ENCODE measurements at regions not wholly inside any gene's neighbourhood (a gene's known extent, or its start where the extent isn't known, plus 50 kb on each side); places are given as distances from the start of the nearest gene placed in this dataset.

DNA sequence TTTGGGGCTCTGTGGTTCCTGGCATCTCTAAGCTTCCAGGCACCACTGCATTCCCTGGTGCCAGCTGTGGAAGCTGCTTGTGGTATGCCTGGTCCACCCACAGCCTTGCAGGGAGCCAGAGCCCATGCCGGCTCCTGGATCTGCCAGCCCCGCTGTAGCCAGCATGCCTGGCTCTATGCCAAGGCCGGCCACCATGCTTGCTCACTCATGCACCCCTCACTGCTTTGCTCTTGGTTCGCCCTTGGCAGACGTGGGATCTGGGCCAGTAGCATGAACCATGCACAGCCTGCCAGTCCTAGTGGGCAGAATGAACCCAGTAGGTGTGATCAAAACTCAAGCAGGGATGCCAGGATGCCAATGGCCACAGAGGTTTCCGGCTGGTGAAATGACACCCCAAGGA is 634.2 kb upstream of the TMEFF2 start:
- H3K27ac Mint-ChIP-seq, result no peak overlapping the region
- TF ChIP-seq MYBL2 (CRISPR knock-in tag; IDR thresholded peaks at IDR 0.05) (no peak), NR3C1 (CRISPR knock-in tag; conservative IDR thresholded peaks at IDR 0.05; ENCODE audit: low read depth) (no peak), ZNF396 (CRISPR knock-in tag; IDR thresholded peaks at IDR 0.05; ENCODE audit: borderline replicate concordance) (no peak), ZNF232 (CRISPR knock-in tag; IDR thresholded peaks at IDR 0.05) (no peak), RELA (CRISPR knock-in tag; IDR thresholded peaks at IDR 0.05; ENCODE audit: borderline replicate concordance) (no peak), ZNF263 (CRISPR knock-in tag; IDR thresholded peaks at IDR 0.05; ENCODE audit: low read depth) (no peak), CREB1 (CRISPR knock-in tag; IDR thresholded peaks at IDR 0.05) (no peak), HMGA2 (CRISPR knock-in tag; IDR thresholded peaks at IDR 0.05) (no peak), MXD4 (CRISPR knock-in tag; IDR thresholded peaks at IDR 0.05; ENCODE audit: borderline replicate concordance) (no peak)
- TF ChIP-seq, protein P1, sequence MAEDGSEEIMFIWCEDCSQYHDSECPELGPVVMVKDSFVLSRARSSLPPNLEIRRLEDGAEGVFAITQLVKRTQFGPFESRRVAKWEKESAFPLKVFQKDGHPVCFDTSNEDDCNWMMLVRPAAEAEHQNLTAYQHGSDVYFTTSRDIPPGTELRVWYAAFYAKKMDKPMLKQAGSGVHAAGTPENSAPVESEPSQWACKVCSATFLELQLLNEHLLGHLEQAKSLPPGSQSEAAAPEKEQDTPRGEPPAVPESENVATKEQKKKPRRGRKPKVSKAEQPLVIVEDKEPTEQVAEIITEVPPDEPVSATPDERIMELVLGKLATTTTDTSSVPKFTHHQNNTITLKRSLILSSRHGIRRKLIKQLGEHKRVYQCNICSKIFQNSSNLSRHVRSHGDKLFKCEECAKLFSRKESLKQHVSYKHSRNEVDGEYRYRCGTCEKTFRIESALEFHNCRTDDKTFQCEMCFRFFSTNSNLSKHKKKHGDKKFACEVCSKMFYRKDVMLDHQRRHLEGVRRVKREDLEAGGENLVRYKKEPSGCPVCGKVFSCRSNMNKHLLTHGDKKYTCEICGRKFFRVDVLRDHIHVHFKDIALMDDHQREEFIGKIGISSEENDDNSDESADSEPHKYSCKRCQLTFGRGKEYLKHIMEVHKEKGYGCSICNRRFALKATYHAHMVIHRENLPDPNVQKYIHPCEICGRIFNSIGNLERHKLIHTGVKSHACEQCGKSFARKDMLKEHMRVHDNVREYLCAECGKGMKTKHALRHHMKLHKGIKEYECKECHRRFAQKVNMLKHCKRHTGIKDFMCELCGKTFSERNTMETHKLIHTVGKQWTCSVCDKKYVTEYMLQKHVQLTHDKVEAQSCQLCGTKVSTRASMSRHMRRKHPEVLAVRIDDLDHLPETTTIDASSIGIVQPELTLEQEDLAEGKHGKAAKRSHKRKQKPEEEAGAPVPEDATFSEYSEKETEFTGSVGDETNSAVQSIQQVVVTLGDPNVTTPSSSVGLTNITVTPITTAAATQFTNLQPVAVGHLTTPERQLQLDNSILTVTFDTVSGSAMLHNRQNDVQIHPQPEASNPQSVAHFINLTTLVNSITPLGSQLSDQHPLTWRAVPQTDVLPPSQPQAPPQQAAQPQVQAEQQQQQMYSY (CRISPR knock-in tag; IDR thresholded peaks at IDR 0.05), result no peak
- TF ChIP-seq, protein P2, sequence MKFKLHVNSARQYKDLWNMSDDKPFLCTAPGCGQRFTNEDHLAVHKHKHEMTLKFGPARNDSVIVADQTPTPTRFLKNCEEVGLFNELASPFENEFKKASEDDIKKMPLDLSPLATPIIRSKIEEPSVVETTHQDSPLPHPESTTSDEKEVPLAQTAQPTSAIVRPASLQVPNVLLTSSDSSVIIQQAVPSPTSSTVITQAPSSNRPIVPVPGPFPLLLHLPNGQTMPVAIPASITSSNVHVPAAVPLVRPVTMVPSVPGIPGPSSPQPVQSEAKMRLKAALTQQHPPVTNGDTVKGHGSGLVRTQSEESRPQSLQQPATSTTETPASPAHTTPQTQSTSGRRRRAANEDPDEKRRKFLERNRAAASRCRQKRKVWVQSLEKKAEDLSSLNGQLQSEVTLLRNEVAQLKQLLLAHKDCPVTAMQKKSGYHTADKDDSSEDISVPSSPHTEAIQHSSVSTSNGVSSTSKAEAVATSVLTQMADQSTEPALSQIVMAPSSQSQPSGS (CRISPR knock-in tag; IDR thresholded peaks at IDR 0.05; ENCODE audit: borderline replicate concordance, low read depth), result no peak
- TF ChIP-seq, protein P3, sequence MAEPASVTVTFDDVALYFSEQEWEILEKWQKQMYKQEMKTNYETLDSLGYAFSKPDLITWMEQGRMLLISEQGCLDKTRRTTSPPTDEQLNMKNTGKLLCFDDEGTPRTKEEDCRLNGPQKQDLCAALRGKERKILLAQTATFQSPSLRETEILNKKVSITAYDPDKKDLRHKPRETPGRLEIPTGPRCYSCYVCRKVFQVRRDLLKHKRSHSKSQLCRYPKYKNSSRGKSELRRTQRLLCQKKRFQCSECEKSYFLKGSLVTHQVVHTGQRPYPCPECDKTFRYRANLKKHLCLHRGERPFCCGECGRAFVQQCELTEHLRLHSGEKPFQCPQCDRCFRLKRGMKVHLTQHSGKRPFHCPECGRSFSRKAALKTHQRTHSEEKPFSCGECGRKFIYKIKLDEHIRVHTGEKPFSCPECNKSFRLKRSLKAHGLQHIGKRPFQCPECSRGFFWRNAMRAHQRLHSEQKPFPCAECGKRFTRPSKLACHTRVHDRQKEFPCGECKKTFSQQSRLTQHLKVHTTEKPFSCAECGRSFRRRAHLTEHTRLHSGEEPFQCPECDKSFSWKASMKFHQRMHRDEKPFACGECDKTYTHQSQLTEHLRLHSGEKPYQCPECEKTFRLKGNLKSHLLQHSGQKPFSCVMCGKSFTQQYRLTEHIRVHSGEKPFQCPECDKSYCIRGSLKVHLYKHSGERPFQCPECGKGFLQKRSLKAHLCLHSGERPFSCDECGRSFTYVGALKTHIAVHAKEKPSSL (CRISPR knock-in tag; conservative IDR thresholded peaks at IDR 0.05), result no peak
- TF ChIP-seq, protein P4, sequence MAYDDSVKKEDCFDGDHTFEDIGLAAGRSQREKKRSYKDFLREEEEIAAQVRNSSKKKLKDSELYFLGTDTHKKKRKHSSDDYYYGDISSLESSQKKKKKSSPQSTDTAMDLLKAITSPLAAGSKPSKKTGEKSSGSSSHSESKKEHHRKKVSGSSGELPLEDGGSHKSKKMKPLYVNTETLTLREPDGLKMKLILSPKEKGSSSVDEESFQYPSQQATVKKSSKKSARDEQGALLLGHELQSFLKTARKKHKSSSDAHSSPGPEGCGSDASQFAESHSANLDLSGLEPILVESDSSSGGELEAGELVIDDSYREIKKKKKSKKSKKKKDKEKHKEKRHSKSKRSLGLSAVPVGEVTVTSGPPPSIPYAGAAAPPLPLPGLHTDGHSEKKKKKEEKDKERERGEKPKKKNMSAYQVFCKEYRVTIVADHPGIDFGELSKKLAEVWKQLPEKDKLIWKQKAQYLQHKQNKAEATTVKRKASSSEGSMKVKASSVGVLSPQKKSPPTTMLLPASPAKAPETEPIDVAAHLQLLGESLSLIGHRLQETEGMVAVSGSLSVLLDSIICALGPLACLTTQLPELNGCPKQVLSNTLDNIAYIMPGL (CRISPR knock-in tag; IDR thresholded peaks at IDR 0.05), result no peak
- TF ChIP-seq, protein P5, sequence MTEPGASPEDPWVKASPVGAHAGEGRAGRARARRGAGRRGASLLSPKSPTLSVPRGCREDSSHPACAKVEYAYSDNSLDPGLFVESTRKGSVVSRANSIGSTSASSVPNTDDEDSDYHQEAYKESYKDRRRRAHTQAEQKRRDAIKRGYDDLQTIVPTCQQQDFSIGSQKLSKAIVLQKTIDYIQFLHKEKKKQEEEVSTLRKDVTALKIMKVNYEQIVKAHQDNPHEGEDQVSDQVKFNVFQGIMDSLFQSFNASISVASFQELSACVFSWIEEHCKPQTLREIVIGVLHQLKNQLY (CRISPR knock-in tag; IDR thresholded peaks at IDR 0.05), result no peak
- H3K4me1 Mint-ChIP-seq, result no peaks in the 10 kb centered on the region
- no peak for ATAC-seq
- H3K27me3 Mint-ChIP-seq (ENCODE audit: low read depth), result no peaks in the 10 kb centered on the region
- H3K36me3 Mint-ChIP-seq, result no peaks in the 10 kb centered on the region
- ChIA-PET POLR2A (no interaction called here), CTCF (no interaction called here)
- no peak for DNase-seq (ENCODE audit: low spot score)
- no peak overlapping the region for H3K4me3 Mint-ChIP-seq
- H3K9me3 Mint-ChIP-seq, result peaks cover 6% of the 10 kb centered on the region

DNA sequence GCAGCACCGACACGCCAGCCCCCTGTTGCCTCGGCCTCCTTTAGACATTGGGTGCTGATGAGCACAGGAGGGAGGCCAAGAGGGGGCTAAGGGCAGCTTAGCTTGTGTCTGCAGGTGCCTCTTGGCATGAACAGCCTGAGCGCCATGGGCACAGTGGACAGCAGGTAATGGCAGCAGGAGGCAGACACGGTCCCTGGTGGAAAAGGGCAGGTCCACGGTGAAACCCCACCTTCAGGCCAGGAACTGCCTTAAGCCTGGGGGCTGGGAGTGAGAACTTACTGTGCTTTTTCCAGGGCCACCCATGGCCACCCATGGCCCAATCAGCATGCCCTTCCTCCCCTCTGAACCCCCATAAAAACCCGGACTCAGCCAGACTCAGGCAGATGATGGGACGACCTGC is 633.4 kb upstream of the TMEFF2 start:
- H3K9me3 Mint-ChIP-seq, result peaks cover 6% of the 10 kb centered on the region
- POLR2A ChIA-PET, result no interaction called here
- no peak overlapping the region for H3K4me3 Mint-ChIP-seq
- no peak for DNase-seq (ENCODE audit: low spot score)
- no peak overlapping the region for H3K27ac Mint-ChIP-seq
- ATAC-seq, result no peak
- H3K4me1 Mint-ChIP-seq, result no peaks in the 10 kb centered on the region
- CTCF ChIA-PET, result no interaction called here
- no peaks in the 10 kb centered on the region for H3K36me3 Mint-ChIP-seq
- no peaks in the 10 kb centered on the region for H3K27me3 Mint-ChIP-seq (ENCODE audit: low read depth)
- TF ChIP-seq FOXK1 (CRISPR knock-in tag; IDR thresholded peaks at IDR 0.05) (no peak), CREM (CRISPR knock-in tag; IDR thresholded peaks at IDR 0.05) (no peak), TEAD1 (CRISPR knock-in tag; IDR thresholded peaks at IDR 0.05) (no peak), ETV6 (CRISPR knock-in tag; IDR thresholded peaks at IDR 0.05) (no peak)
- TF ChIP-seq, protein P4 (CRISPR knock-in tag; IDR thresholded peaks at IDR 0.05), result no peak
- TF ChIP-seq, protein P6, sequence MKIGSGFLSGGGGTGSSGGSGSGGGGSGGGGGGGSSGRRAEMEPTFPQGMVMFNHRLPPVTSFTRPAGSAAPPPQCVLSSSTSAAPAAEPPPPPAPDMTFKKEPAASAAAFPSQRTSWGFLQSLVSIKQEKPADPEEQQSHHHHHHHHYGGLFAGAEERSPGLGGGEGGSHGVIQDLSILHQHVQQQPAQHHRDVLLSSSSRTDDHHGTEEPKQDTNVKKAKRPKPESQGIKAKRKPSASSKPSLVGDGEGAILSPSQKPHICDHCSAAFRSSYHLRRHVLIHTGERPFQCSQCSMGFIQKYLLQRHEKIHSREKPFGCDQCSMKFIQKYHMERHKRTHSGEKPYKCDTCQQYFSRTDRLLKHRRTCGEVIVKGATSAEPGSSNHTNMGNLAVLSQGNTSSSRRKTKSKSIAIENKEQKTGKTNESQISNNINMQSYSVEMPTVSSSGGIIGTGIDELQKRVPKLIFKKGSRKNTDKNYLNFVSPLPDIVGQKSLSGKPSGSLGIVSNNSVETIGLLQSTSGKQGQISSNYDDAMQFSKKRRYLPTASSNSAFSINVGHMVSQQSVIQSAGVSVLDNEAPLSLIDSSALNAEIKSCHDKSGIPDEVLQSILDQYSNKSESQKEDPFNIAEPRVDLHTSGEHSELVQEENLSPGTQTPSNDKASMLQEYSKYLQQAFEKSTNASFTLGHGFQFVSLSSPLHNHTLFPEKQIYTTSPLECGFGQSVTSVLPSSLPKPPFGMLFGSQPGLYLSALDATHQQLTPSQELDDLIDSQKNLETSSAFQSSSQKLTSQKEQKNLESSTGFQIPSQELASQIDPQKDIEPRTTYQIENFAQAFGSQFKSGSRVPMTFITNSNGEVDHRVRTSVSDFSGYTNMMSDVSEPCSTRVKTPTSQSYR (CRISPR knock-in tag; IDR thresholded peaks at IDR 0.05), result no peak
- TF ChIP-seq, protein P7, sequence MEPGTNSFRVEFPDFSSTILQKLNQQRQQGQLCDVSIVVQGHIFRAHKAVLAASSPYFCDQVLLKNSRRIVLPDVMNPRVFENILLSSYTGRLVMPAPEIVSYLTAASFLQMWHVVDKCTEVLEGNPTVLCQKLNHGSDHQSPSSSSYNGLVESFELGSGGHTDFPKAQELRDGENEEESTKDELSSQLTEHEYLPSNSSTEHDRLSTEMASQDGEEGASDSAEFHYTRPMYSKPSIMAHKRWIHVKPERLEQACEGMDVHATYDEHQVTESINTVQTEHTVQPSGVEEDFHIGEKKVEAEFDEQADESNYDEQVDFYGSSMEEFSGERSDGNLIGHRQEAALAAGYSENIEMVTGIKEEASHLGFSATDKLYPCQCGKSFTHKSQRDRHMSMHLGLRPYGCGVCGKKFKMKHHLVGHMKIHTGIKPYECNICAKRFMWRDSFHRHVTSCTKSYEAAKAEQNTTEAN (CRISPR knock-in tag; IDR thresholded peaks at IDR 0.05), result no peak

All from WTC11 (cell line).